ENCODE measurements at regions not wholly inside any gene's neighbourhood (a gene's known extent, or its start where the extent isn't known, plus 50 kb on each side); places are given as distances from the start of the nearest gene placed in this dataset.

DNA sequence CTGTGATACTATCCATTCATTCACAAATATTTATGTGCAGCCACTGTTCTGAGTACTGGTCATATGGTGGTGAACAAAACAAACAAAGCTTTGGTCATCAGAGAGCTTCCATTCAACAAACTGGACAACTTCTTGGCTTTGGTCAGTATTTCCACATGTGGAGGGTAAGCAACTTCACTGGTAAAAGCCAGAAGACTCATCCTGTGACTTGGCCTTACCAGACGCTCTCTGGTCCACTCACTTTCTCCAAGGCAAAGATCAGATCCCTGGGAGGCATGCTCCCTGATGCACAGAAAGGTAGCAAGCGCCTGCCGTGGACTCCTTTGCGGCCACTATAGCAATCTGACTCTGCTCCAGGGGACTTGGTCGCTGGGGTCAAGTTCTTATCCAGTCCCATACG lies 179.5 kb downstream of the EN1 start:
- no peak overlapping the region for H3K27ac ChIP-seq

DNA sequence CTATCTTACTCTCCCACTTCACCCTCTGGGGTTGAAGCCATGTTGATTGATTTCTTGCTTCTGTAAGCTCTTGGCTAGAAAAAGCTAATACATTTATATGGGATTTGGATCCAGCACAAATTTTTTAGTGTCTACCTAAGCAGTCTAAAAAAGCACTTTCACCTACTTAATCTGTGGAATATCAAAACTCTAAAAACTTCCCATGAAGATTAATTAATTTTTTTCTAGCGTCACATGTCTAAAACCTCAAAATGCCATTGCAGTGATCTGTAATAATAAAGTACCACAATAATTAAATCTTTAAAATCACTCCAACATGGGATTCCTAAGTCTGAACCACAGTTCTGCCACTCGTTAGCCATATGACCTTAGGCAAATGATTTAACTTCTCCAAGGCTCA lies 180.1 kb downstream of the EN1 start:
- ATAC-seq (no peak), DNase-seq (no peak)
- intact Hi-C loops (cut with DNase I) = no loop called here
- TF ChIP-seq POLR2A (IDR thresholded peaks at IDR 0.05) = no peak
- TF ChIP-seq, protein P1, sequence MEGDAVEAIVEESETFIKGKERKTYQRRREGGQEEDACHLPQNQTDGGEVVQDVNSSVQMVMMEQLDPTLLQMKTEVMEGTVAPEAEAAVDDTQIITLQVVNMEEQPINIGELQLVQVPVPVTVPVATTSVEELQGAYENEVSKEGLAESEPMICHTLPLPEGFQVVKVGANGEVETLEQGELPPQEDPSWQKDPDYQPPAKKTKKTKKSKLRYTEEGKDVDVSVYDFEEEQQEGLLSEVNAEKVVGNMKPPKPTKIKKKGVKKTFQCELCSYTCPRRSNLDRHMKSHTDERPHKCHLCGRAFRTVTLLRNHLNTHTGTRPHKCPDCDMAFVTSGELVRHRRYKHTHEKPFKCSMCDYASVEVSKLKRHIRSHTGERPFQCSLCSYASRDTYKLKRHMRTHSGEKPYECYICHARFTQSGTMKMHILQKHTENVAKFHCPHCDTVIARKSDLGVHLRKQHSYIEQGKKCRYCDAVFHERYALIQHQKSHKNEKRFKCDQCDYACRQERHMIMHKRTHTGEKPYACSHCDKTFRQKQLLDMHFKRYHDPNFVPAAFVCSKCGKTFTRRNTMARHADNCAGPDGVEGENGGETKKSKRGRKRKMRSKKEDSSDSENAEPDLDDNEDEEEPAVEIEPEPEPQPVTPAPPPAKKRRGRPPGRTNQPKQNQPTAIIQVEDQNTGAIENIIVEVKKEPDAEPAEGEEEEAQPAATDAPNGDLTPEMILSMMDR (IDR thresholded peaks at IDR 0.05) = no peak
- H3K27ac ChIP-seq = no peak overlapping the region
- no peaks in the 10 kb centered on the region for H3K9me3 ChIP-seq
- 83 to 88% (median 85%) methylated on average over 2 of the region's 2 CpGs for WGBS, 4 donors
- no peak overlapping the region for H3K4me3 ChIP-seq
- H3K4me1 ChIP-seq = peaks cover 0 to 20% (median 0%) of the 10 kb centered on the region in 12 donors
- no peaks in the 10 kb centered on the region for H3K36me3 ChIP-seq
- H3K27me3 ChIP-seq = no peaks in the 10 kb centered on the region

More for the DNA sequence above, 179.5 kb downstream of the EN1 start:
- no peaks in the 10 kb centered on the region for H3K27me3 ChIP-seq
- H3K4me1 ChIP-seq = peaks cover 0 to 20% (median 0%) of the 10 kb centered on the region in 12 donors
- ATAC-seq (no peak), DNase-seq (no peak)
- WGBS, 4 donors = 71 to 82% (median 76%) methylated on average over 6 of the region's 6 CpGs
- no peaks in the 10 kb centered on the region for H3K36me3 ChIP-seq
- H3K9me3 ChIP-seq = no peaks in the 10 kb centered on the region
- intact Hi-C loops (cut with DNase I) = no loop called here
- no peak overlapping the region for H3K4me3 ChIP-seq
- no peak for TF ChIP-seq POLR2A (IDR thresholded peaks at IDR 0.05)
- TF ChIP-seq, protein P1 (IDR thresholded peaks at IDR 0.05) = no peak

DNA sequence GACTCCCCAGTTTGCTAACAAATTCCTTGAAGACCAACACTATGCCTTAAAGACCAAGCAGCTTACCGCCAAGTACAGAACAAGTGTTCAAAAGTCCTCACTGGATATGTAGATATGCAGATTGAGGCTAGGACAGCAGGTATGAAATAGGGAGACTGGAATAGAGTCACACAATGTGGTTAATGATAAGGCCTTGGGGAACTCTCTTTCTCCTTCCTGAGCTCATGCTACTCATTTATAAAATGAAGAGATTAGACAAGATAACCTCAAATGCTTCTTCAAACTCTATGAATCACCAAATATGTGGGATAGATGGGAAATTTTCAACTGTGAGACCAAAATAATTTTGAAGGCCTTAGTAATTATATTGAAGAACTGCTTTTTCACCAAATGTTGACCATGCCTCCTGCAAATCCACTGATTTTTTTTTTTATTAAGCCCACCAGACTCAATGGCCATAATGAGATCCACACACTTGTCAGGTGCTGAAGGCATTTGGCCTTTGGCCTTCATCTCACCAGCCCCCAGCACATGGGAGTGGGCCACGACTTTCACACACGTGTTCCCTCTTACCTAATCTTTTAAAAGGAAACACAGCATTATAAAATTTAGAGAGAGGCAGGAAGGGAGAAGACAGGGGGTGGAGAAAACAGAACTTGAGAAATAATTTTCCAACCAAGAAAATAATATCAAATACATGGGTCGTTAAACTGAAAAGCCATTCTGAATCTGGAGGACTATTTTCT lies 181.5 kb downstream of the EN1 start:
- TF ChIP-seq, protein P1 (IDR thresholded peaks at IDR 0.05) = no peak
- TF ChIP-seq POLR2A (IDR thresholded peaks at IDR 0.05) = no peak
- Histone ChIP-seq H3K27me3 (no peaks in the 10 kb centered on the region), H3K27ac (no peak overlapping the region), H3K36me3 (no peaks in the 10 kb centered on the region), H3K9me3 (no peaks in the 10 kb centered on the region), H3K4me1 (peaks cover 0 to 18% (median 0%) of the 10 kb centered on the region in 12 donors), H3K4me3 (no peak overlapping the region)
- intact Hi-C loops (cut with DNase I) = no loop called here
- DNase-seq (no peak), ATAC-seq (no peak)
- WGBS, 4 donors = 69 to 80% (median 76%) methylated on average over 4 of the region's 4 CpGs

DNA sequence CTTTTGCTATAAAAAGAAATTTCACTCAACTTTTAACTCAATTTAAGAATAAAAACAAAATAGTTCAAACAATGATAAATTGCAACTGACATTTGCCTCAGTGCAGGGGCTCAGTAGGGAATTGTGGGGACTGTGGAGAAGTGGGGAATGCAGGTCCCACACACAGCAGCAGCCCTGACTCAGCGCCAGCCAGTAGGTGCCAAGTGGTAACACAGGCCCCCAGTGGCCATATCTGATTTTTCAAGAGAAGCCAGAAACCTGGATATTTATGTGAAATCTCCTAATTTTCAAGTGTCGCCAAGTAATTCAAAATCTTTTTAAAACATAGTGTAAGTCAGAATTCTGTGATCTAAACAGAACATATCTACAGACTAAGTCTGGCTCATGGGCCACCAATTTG lies 186.3 kb downstream of the EN1 start:
- 88 to 95% (median 90%) methylated on average over 2 of the region's 2 CpGs for WGBS, 4 donors
- intact Hi-C loops (cut with DNase I) = no loop called here

More for the DNA sequence above, 186.3 kb downstream of the EN1 start:
- TF ChIP-seq, protein P1 (IDR thresholded peaks at IDR 0.05) = no peak
- no peak for TF ChIP-seq POLR2A (IDR thresholded peaks at IDR 0.05)
- H3K36me3 ChIP-seq = no peaks in the 10 kb centered on the region
- H3K4me3 ChIP-seq = no peak overlapping the region
- H3K27me3 ChIP-seq = no peaks in the 10 kb centered on the region
- no peaks in the 10 kb centered on the region for H3K4me1 ChIP-seq
- no peak overlapping the region for H3K27ac ChIP-seq
- ATAC-seq (no peak), DNase-seq (no peak)
- H3K9me3 ChIP-seq = no peaks in the 10 kb centered on the region
